ENCODE measurements at regions not wholly inside any gene's neighbourhood (a gene's known extent, or its start where the extent isn't known, plus 50 kb on each side); places are given as distances from the start of the nearest gene placed in this dataset.

DNA sequence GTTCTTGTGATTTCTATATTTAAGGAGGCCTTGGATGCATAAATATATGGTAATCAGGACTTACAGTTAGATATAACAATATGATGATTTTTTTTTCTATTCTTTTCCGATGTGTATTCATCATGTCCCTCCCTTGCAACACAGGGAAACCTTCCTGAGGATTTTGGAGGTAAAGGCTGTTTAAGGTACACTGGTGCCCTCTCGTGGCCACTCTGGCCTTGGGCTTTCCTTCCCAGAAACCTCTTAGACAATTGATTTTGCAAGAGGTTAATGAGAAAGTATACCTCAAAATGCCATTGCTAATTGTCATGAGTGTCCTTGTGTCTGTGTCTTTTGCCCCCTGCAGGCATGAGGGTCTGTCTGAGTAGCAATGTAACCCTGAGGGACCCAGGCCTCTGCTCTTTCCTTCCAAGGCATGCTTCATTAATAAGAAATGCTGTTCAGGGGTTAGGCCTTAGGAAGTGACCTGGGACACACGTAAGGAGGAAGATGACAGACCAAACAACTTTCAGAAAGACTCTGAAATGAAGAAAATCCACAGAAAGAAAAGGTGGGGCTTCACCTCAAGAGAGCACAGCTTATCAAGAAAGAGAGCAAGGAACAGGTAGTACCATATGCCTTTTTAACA, 70.3 kb upstream of the PPP2R3A start:
- DNase-seq (ENCODE audit: low read depth in 1 of 2, low spot score in 1 of 2): peak; percentile 83 to 84
- Histone ChIP-seq H3K27me3 (no peaks in the 10 kb centered on the region), H3K27ac (no peak overlapping the region), H3K4me1 (ENCODE audit: low read depth) (no peaks in the 10 kb centered on the region), H3K4me3 (no peak overlapping the region), H3K9me3 (ENCODE audit: low read depth) (no peaks in the 10 kb centered on the region), H3K36me3 (no peaks in the 10 kb centered on the region)
- peak; percentile 93 for TF ChIP-seq CTCF (IDR thresholded peaks at IDR 0.05; ENCODE audit: low read depth, low read length)

DNA sequence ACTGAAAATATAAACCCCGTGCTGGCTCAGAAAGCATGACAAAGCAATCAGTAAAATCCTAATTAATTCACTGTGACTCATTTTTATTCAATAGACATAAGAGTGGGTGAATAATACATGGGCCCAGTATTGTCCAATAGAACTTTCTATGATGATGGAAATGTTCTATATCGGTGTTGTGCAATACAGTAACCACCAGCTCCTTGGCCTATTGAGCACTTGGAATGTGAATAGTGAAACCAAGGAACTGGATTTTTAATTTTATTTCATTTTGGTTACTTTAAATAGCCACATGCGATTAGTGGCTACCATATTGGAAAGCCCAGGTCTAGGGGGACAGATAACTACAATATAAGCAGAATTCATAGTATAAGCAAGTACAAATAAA, 69.8 kb upstream of the PPP2R3A start:
- Histone ChIP-seq H3K4me1 (ENCODE audit: low read depth) (no peaks in the 10 kb centered on the region), H3K36me3 (no peaks in the 10 kb centered on the region), H3K9me3 (ENCODE audit: low read depth) (no peaks in the 10 kb centered on the region), H3K27me3 (no peaks in the 10 kb centered on the region), H3K27ac (no peak overlapping the region), H3K4me3 (no peak overlapping the region)
- no peak for TF ChIP-seq CTCF (IDR thresholded peaks at IDR 0.05; ENCODE audit: low read depth, low read length)
- DNase-seq (ENCODE audit: low read depth in 1 of 2, low spot score in 1 of 2): peak in 1 of 2 donors; percentile 6

DNA sequence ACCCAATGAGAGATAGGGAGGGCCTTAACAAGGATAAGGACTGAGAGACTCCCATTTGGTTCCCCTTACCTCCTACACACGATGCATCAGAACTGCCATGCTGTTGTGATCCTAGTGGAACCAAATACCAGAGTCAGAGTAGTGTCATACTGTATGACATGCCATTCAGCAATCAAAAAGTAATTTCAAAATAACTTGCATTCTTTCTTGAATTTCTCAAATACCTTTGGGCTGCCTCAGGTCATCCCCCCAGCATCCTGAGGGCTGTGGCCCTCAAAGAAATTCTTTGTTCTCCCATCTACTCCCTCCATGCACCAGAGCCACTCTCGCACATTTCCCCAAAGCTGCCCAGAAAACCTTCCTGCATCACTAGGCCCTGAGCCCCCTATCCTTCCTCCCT, 68.9 kb upstream of the PPP2R3A start:
- H3K27ac ChIP-seq: no peak overlapping the region
- no peaks in the 10 kb centered on the region for H3K27me3 ChIP-seq
- no peak overlapping the region for H3K4me3 ChIP-seq
- TF ChIP-seq CTCF (IDR thresholded peaks at IDR 0.05; ENCODE audit: low read depth, low read length): no peak
- H3K36me3 ChIP-seq: no peaks in the 10 kb centered on the region
- no peaks in the 10 kb centered on the region for H3K4me1 ChIP-seq (ENCODE audit: low read depth)
- H3K9me3 ChIP-seq (ENCODE audit: low read depth): no peaks in the 10 kb centered on the region
- DNase-seq (ENCODE audit: low read depth in 1 of 2, low spot score in 1 of 2): peak in 1 of 2 donors; percentile 2

DNA sequence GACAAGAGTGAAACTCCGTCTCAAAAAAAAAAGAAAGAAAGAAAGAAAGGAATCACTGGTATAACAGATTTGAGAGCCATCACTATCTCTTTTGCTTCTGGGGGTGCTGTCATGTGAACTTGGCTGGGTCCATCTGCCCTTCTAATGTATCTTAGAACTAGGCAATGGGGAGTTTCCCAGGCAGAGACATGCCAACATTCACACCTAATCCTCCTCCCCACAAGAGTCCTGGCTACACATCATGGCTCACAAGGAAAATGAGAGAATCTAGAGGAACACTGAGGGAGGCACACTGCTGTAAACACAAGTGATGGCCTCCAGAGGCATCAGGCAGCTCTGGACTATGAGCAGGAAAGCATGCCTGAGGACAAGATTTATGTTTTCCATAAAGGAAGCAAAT, 67.8 kb upstream of the PPP2R3A start:
- H3K9me3 ChIP-seq (ENCODE audit: low read depth): no peaks in the 10 kb centered on the region
- H3K27ac ChIP-seq: no peak overlapping the region
- no peak overlapping the region for H3K4me3 ChIP-seq
- no peak for TF ChIP-seq CTCF (IDR thresholded peaks at IDR 0.05; ENCODE audit: low read depth, low read length)
- no peaks in the 10 kb centered on the region for H3K27me3 ChIP-seq
- H3K4me1 ChIP-seq (ENCODE audit: low read depth): no peaks in the 10 kb centered on the region
- H3K36me3 ChIP-seq: no peaks in the 10 kb centered on the region
- DNase-seq (ENCODE audit: low read depth in 1 of 2, low spot score in 1 of 2): no peak

DNA sequence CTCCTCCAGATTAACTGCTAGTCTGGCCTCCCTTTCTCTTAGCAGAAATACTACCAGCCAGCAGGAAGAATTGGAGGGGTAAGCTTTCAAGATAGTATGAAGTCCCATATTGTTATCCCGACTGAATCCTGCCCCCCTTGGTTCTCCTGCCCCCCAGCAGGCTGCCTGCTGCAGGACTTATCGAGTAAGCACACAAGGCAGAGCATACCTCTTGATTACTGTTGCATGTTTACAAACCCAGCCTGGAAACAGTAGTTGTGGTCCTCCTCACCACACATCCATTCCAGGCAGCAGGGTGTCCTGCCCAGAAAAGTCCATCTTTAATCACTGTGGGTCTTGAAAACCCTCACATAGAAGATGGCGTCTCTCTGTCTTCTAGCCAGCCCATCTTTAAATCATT, 66.8 kb upstream of the PPP2R3A start:
- TF ChIP-seq CTCF (IDR thresholded peaks at IDR 0.05; ENCODE audit: low read depth, low read length): no peak
- no peak for DNase-seq (ENCODE audit: low read depth in 1 of 2, low spot score in 1 of 2)
- Histone ChIP-seq H3K27me3 (no peaks in the 10 kb centered on the region), H3K27ac (no peak overlapping the region), H3K9me3 (ENCODE audit: low read depth) (no peaks in the 10 kb centered on the region), H3K36me3 (no peaks in the 10 kb centered on the region), H3K4me1 (ENCODE audit: low read depth) (no peaks in the 10 kb centered on the region), H3K4me3 (no peak overlapping the region)
